Type B pancreatic cell (in vitro differentiated cells): ENCODE measurements at regions not wholly inside any gene's neighbourhood (a gene's known extent, or its start where the extent isn't known, plus 50 kb on each side); places are given as distances from the start of the nearest gene placed in this dataset.

Experiments
- DNase-seq: peaks from one replicate; pipeline ENCODE4 v3.0.0; 2021; ENCODE audit warnings: mixed read lengths; ENCODE audit not compliant: unreplicated experiment; ENCODE audit errors: extremely low spot score
- H3K27ac Mint-ChIP-seq: 2 replicates; pipeline ENCODE4 v1.8.0; 2021; ENCODE audit warnings: mild to moderate bottlenecking, mixed read lengths
- H3K27me3 Mint-ChIP-seq: 2 replicates; pipeline ENCODE4 v1.8.0; 2021; ENCODE audit warnings: mixed read lengths
- H3K36me3 Mint-ChIP-seq: 2 replicates; pipeline ENCODE4 v1.8.0; 2021; ENCODE audit warnings: mixed read lengths
- H3K4me1 Mint-ChIP-seq: one replicate; pipeline ENCODE4 v1.8.0; 2021; ENCODE audit warnings: mixed read lengths; ENCODE audit not compliant: unreplicated experiment
- H3K4me3 Mint-ChIP-seq: 2 replicates; pipeline ENCODE4 v1.8.0; 2021; ENCODE audit warnings: mild to moderate bottlenecking, mixed read lengths
- H3K9me3 Mint-ChIP-seq: 2 replicates; pipeline ENCODE4 v1.8.0; 2021; ENCODE audit warnings: mixed read lengths
- CTCF ChIP-seq: fragments of 200-600 bp; sonication (generic); conservative IDR thresholded peaks from 2 replicates; pipeline ENCODE4 v1.5.0; 2021; ENCODE audit warnings: antibody characterized with exemption, mild to moderate bottlenecking

GRCh38 chr4:142974328-142974727 lies 128.2 kb upstream of the INPP4B start:
- Mint-ChIP-seq H3K4me3 (no peak overlapping the region), H3K4me1 (peaks cover 4% of the 10 kb centered on the region), H3K27ac (no peak overlapping the region), H3K27me3 (no peaks in the 10 kb centered on the region), H3K9me3 (peaks cover 4% of the 10 kb centered on the region), H3K36me3 (no peaks in the 10 kb centered on the region)
- DNase-seq: no peak
- TF ChIP-seq CTCF: no peak

- Mint-ChIP-seq H3K27me3 (no peaks in the 10 kb centered on the region), H3K9me3 (peaks cover 4% of the 10 kb centered on the region), H3K4me1 (peaks cover 4% of the 10 kb centered on the region), H3K27ac (no peak overlapping the region), H3K4me3 (no peak overlapping the region), H3K36me3 (no peaks in the 10 kb centered on the region)
- DNase-seq: no peak
- TF ChIP-seq CTCF: no peak
These were observed 129.5 kb upstream of the INPP4B start for GRCh38 chr4:142975618-142976017.

GRCh38 chr4:142976482-142976881 lies 130.4 kb upstream of the INPP4B start:
- DNase-seq: no peak
- Mint-ChIP-seq H3K9me3 (no peaks in the 10 kb centered on the region), H3K36me3 (no peaks in the 10 kb centered on the region), H3K4me1 (no peaks in the 10 kb centered on the region), H3K27ac (no peak overlapping the region), H3K27me3 (no peaks in the 10 kb centered on the region), H3K4me3 (no peak overlapping the region)
- TF ChIP-seq CTCF: no peak

GRCh38 chr4:142977182-142977581 lies 131.1 kb upstream of the INPP4B start:
- DNase-seq: no peak
- Mint-ChIP-seq H3K36me3 (no peaks in the 10 kb centered on the region), H3K27me3 (no peaks in the 10 kb centered on the region), H3K9me3 (no peaks in the 10 kb centered on the region), H3K4me1 (no peaks in the 10 kb centered on the region), H3K4me3 (no peak overlapping the region), H3K27ac (no peak overlapping the region)
- TF ChIP-seq CTCF: no peak

- no peak for TF ChIP-seq CTCF
- no peak overlapping the region for H3K4me3 Mint-ChIP-seq
- H3K9me3 Mint-ChIP-seq: no peaks in the 10 kb centered on the region
- no peaks in the 10 kb centered on the region for H3K36me3 Mint-ChIP-seq
- peaks cover 4% of the 10 kb centered on the region for H3K27me3 Mint-ChIP-seq
- H3K4me1 Mint-ChIP-seq: no peaks in the 10 kb centered on the region
- DNase-seq: no peak
- H3K27ac Mint-ChIP-seq: no peak overlapping the region
These were observed 137.0 kb upstream of the INPP4B start for GRCh38 chr4:142983065-142983464.

GRCh38 chr4:142983589-142983988 lies 137.5 kb upstream of the INPP4B start:
- Mint-ChIP-seq H3K27ac (no peak overlapping the region), H3K9me3 (no peaks in the 10 kb centered on the region), H3K36me3 (no peaks in the 10 kb centered on the region), H3K4me1 (no peaks in the 10 kb centered on the region), H3K27me3 (peaks cover 4% of the 10 kb centered on the region), H3K4me3 (no peak overlapping the region)
- no peak for TF ChIP-seq CTCF
- no peak for DNase-seq
